ENCODE measurements at regions not wholly inside any gene's neighbourhood (a gene's known extent, or its start where the extent isn't known, plus 50 kb on each side); places are given as distances from the start of the nearest gene placed in this dataset.
A peak's percentile ranks its signal among the peaks of the same experiment; 100 is the strongest.

DNA sequence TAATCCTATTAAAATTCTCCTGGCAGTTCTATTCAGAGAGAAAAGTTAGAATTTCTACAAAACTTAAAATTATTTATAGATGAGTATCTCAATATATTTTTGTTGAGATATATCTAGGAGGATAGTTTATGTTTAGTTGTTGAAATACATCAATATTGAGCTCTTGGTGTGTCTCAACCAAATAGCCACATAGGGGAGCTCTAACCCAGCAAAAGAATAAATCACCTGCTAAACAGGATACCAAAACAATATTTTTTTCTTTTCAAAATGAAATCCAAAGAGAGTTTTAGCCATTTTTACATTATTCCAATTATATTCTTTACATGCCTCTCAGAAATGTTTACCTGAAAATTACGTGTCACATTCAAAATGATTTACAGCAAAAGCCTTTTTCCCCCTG, 954.7 kb downstream of the SLITRK6 start:
- 0% methylated on average over 1 of the region's 1 CpG for WGBS (ENCODE audit: insufficient coverage, insufficient replicate concordance, low lambda C conversion rate, missing lambda C conversion rate)
- Histone ChIP-seq H3K36me3 (ENCODE audit: control insufficient read depth in 2 of 2, insufficient read depth in 2 of 2, low read length in 1 of 2) (no peaks in the 10 kb centered on the region), H3K79me2 (ENCODE audit: control insufficient read depth, insufficient read depth, low read length) (no peaks in the 10 kb centered on the region), H4K20me1 (ENCODE audit: control insufficient read depth, insufficient read depth) (no peaks in the 10 kb centered on the region), H3K27me3 (replicated peaks in 1 of 2; ENCODE audit: control insufficient read depth in 2 of 2, insufficient read depth in 2 of 2, low read length in 1 of 2) (no peaks in the 10 kb centered on the region), H3K4me3 (no peak overlapping the region), H2AFZ (ENCODE audit: control insufficient read depth, low read depth, low read length) (no peak overlapping the region), H3K9ac (ENCODE audit: control insufficient read depth, insufficient read depth, low read length) (no peak overlapping the region), H3K4me2 (ENCODE audit: control insufficient read depth, insufficient read depth) (no peak overlapping the region), H3K27ac (ENCODE audit: control insufficient read depth, insufficient read depth) (no peak overlapping the region), H3K9me3 (replicated peaks; ENCODE audit: control insufficient read depth, insufficient read depth, low read length) (no peaks in the 10 kb centered on the region), H3K4me1 (ENCODE audit: control insufficient read depth, insufficient read depth, low read length) (no peaks in the 10 kb centered on the region)
- POLR2A ChIA-PET: no interaction called here
- RAD21 ChIA-PET (ENCODE audit: unreplicated experiment): interaction anchor here (0.8 to 1.0 kb wide), 2 partner anchors 21 to 985 kb away, joined by 3 read pairs; no protein-coding TSS in a partner anchor
- in situ Hi-C loops (cut with MboI) (no loop called here), intact Hi-C loops (cut with micrococcal nuclease; ENCODE audit: unreplicated experiment) (loop anchor here (5.0 kb wide), 1 partner anchor 963 kb away; no protein-coding TSS in a partner anchor)
- FAIRE-seq (no peak), DNase-seq (ENCODE audit: low read depth, low spot score) (no peak), ATAC-seq (peak; percentile 72)
- BruUV-seq (replicated peaks): no TSS peak
- TF ChIP-seq FOXM1 (IDR thresholded peaks at IDR 0.05; ENCODE audit: low read depth, low read length) (no peak), RAD21 (IDR thresholded peaks at IDR 0.05; ENCODE audit: insufficient read depth, low read depth, low read length) (peak; percentile 21; the same call in 1 of the 2 replicates)
- TF ChIP-seq, protein P1, sequence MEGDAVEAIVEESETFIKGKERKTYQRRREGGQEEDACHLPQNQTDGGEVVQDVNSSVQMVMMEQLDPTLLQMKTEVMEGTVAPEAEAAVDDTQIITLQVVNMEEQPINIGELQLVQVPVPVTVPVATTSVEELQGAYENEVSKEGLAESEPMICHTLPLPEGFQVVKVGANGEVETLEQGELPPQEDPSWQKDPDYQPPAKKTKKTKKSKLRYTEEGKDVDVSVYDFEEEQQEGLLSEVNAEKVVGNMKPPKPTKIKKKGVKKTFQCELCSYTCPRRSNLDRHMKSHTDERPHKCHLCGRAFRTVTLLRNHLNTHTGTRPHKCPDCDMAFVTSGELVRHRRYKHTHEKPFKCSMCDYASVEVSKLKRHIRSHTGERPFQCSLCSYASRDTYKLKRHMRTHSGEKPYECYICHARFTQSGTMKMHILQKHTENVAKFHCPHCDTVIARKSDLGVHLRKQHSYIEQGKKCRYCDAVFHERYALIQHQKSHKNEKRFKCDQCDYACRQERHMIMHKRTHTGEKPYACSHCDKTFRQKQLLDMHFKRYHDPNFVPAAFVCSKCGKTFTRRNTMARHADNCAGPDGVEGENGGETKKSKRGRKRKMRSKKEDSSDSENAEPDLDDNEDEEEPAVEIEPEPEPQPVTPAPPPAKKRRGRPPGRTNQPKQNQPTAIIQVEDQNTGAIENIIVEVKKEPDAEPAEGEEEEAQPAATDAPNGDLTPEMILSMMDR (IDR thresholded peaks at IDR 0.05 in 2 of 3, conservative IDR thresholded peaks at IDR 0.05 in 1 of 3; ENCODE audit: control insufficient read depth in 2 of 3, extremely low read depth in 1 of 3, insufficient read depth in 1 of 3, low read depth in 3 of 3, low read length in 3 of 3): peak in 2 of 3 experiments; percentile 13 to 35; a peak in 2 of 6 replicates
- CTCF ChIA-PET: interaction anchor here (0.6 to 1.9 kb wide), 11 partner anchors 9 to 1018 kb away, joined by 3 to 15 read pairs (median 4); no protein-coding TSS in a partner anchor
- SMC1A ChIA-PET (ENCODE audit: uncharacterized antibody, unreplicated experiment): interaction anchor here (0.7 to 2.4 kb wide), 7 partner anchors 10 to 1207 kb away, joined by 3 to 5 read pairs (median 3); no protein-coding TSS in a partner anchor

- in situ Hi-C loops (cut with MboI): no loop called here
Measured at GRCh38 chr13:84843368-84843767, 955.9 kb downstream of the SLITRK6 start.

More at GRCh38 chr13:84843368-84843767, 955.9 kb downstream of the SLITRK6 start:
- intact Hi-C loops (cut with micrococcal nuclease; ENCODE audit: unreplicated experiment): loop anchor here (5.0 kb wide), 1 partner anchor 964 kb away; no protein-coding TSS in a partner anchor
- no peak for FAIRE-seq
- no peaks in the 10 kb centered on the region for H3K4me1 ChIP-seq (ENCODE audit: control insufficient read depth, insufficient read depth, low read length)
- H3K4me2 ChIP-seq (ENCODE audit: control insufficient read depth, insufficient read depth): no peak overlapping the region
- H3K9ac ChIP-seq (ENCODE audit: control insufficient read depth, insufficient read depth, low read length): no peak overlapping the region
- no peaks in the 10 kb centered on the region for H3K9me3 ChIP-seq (replicated peaks; ENCODE audit: control insufficient read depth, insufficient read depth, low read length)
- H4K20me1 ChIP-seq (ENCODE audit: control insufficient read depth, insufficient read depth): no peaks in the 10 kb centered on the region
- no peak for DNase-seq (ENCODE audit: low read depth, low spot score)
- ATAC-seq: no peak
- 19% methylated on average over 1 of the region's 1 CpG for WGBS (ENCODE audit: insufficient coverage, insufficient replicate concordance, low lambda C conversion rate, missing lambda C conversion rate)
- no peaks in the 10 kb centered on the region for H3K79me2 ChIP-seq (ENCODE audit: control insufficient read depth, insufficient read depth, low read length)
- H3K27ac ChIP-seq (ENCODE audit: control insufficient read depth, insufficient read depth): no peak overlapping the region
- H3K4me3 ChIP-seq: no peak overlapping the region
- ChIA-PET CTCF (interaction anchor here (0.6 to 1.9 kb wide), 7 partner anchors 21 to 965 kb away, joined by 3 to 15 read pairs (median 4); no protein-coding TSS in a partner anchor), SMC1A (ENCODE audit: uncharacterized antibody, unreplicated experiment) (interaction anchor here (0.7 to 2.4 kb wide), 4 partner anchors 20 to 1097 kb away, joined by 3 to 5 read pairs (median 4); no protein-coding TSS in a partner anchor), POLR2A (no interaction called here), RAD21 (ENCODE audit: unreplicated experiment) (no interaction called here)
- no peak overlapping the region for H2AFZ ChIP-seq (ENCODE audit: control insufficient read depth, low read depth, low read length)
- H3K36me3 ChIP-seq (ENCODE audit: control insufficient read depth in 2 of 2, insufficient read depth in 2 of 2, low read length in 1 of 2): no peaks in the 10 kb centered on the region
- H3K27me3 ChIP-seq (replicated peaks in 1 of 2; ENCODE audit: control insufficient read depth in 2 of 2, insufficient read depth in 2 of 2, low read length in 1 of 2): no peaks in the 10 kb centered on the region
- TF ChIP-seq BACH1 (IDR thresholded peaks at IDR 0.05; ENCODE audit: borderline replicate concordance) (no peak), ZNF274 (IDR thresholded peaks at IDR 0.05; ENCODE audit: insufficient read depth, insufficient read length) (no peak), RELA (IDR thresholded peaks at IDR 0.05; ENCODE audit: borderline replicate concordance, partially characterized antibody) (no peak), ATF7 (IDR thresholded peaks at IDR 0.05; ENCODE audit: low read depth) (no peak), YY1 (IDR thresholded peaks at IDR 0.05; ENCODE audit: low read depth, low read length) (no peak), KDM1A (IDR thresholded peaks at IDR 0.05; ENCODE audit: borderline replicate concordance) (no peak), NBN (IDR thresholded peaks at IDR 0.05) (no peak), TBL1XR1 (IDR thresholded peaks at IDR 0.05; ENCODE audit: low read depth, low read length) (no peak), ZNF217 (IDR thresholded peaks at IDR 0.05) (no peak)
- BruUV-seq (replicated peaks): no TSS peak
